Non-pigmented ciliary epithelial cell (primary cell): ENCODE measurements at regions not wholly inside any gene's neighbourhood (a gene's known extent, or its start where the extent isn't known, plus 50 kb on each side); places are given as distances from the start of the nearest gene placed in this dataset.

Experiments used
- DNase-seq: peaks from one replicate; pipeline ENCODE4 v3.0.0-alpha.2; 2010; ENCODE audit warnings: low read depth

DNA sequence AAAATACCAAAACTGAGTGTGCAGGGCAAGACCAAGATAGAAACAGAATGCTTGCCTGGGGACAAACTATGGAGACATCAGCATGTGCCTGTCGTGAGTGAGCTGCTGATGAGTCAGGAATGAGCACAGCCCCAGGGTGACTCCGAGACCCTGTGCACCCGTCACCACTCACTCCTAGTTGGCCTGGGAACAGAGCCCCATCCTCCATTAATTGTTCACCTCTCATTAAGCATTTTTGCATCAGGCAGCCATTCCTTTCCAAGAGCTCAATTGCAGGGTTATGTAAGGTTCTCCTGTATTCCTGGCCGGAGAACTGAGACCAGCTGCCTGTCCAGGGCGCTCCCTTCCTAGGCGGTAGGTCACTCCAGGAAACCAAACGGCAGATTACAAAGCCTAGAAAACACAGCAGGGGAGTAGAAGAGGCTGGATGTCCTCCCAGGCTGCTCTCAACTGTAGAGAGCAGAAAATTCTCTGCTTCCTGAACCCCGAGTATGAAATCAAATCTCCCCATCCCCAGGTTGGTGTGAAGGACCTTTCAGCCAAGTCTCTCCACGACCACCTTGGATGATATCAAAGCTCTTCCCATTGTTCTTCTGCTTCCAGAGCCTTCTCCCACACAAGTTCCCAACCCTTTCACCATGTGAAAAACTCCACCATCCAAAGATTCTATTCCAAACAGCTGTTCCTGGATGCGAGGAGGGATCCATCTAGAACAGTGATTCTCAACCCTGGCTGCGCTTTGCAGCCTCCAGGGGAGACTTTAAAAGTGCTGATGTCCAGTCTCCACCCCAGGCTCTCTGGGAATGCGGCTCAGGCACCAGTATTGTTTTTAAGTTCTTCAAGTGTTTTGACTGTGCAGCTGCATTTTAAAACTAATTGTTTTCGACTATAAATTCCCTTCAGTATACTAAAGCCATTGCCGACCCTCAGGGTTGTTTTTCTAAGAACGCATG, 532.6 kb upstream of the JARID2 start:
- no peak for DNase-seq

- no peak for DNase-seq
These were observed 531.8 kb upstream of the JARID2 start for GRCh38 chr6:14713966-14714631.

DNA sequence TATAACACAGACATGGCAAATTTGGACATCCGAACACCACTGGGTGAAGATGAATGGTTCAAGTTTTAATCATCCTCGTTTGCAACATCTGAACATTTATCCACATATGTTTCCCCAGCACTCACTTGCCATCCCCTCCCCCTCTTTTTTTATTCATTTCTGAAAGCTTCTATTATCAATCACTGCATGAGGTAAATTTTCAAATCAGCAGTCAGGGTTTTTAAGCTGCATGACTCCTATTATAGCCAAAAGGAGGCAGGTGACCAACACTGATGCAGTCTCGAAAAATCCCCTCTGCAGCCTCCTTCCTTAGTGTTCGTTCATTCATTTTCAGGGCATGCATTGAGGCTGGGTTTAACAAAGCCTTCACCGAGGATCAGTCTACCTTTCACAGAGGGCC, 530.8 kb upstream of the JARID2 start:
- no peak for DNase-seq

- no peak for DNase-seq
These were observed 529.2 kb upstream of the JARID2 start for GRCh38 chr6:14716499-14717146.

DNA sequence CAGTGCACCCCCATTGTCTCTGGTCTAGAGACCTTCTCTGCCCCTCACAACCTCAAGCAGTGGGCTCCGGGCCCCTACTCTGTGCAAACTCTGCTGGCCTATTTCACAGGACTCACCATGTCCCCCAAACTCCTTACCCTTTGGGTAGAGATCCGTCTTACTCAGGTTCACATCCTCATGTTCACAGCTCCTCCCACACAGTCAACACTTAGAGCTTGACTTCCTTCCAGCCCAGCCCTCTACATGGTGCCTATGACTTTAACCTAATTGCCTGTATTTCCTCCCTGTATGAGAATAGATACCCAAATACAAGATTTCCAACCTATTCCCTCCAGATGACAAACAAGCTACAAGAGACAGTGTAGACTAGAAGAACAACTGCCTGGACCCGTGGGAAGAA, 528.6 kb upstream of the JARID2 start:
- DNase-seq: no peak

DNA sequence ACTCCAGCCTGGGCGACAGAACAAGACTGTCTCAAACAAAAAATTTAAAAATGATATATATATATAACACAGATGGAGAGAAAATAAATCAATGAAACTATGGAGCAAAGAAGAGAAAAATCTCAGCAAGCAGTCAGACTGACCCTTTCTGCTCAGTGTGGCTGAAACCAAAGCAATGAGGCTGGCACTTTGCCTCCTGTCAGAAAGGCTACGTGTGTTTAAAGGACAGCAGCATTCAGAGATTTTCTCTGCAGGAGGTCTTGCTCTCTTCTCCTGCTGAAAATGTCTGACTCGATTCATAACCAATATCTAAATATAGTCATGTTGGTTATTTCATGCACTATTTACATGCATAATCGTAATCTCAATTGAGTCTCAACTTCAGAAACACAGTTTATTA, 527.0 kb upstream of the JARID2 start:
- no peak for DNase-seq

- DNase-seq: no peak
These were observed 526.6 kb upstream of the JARID2 start for GRCh38 chr6:14719270-14719669.

GRCh38 chr6:14720411-14721102, 525.3 kb upstream of the JARID2 start:
- DNase-seq: no peak

DNA sequence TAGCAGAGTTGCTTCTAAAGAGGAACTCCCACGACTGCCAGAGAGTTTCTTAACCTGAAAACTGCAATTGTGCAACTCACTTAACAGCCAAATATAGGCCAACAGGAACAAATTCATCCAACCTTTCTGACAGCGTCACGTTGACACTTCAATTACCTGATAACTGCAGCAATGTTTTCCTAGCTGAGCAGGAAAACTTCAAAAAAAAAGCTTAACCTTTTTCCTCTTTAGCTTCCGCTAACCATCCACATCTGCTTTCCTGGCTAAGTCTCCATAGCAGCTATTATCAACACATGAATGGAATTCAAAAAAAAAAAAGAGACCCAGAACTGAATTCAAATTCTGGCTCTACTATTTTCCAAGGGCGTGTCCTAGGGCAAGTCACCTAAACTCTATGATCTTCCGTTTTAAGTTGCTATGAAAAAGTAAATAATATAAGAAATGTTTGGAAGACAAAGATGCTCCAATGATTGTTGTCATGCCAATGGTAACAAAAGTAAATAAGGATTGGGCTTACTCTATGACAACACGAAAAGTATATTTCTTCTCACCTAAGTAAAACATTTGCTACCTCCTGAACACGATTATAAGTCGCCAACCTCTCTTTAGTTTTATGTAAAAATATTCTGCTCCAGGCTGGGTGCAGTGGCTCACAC, 524.6 kb upstream of the JARID2 start:
- no peak for DNase-seq

GRCh38 chr6:14722001-14722562, 523.8 kb upstream of the JARID2 start:
- DNase-seq: no peak

- no peak for DNase-seq
These were observed 523.2 kb upstream of the JARID2 start for GRCh38 chr6:14722704-14723103.

DNA sequence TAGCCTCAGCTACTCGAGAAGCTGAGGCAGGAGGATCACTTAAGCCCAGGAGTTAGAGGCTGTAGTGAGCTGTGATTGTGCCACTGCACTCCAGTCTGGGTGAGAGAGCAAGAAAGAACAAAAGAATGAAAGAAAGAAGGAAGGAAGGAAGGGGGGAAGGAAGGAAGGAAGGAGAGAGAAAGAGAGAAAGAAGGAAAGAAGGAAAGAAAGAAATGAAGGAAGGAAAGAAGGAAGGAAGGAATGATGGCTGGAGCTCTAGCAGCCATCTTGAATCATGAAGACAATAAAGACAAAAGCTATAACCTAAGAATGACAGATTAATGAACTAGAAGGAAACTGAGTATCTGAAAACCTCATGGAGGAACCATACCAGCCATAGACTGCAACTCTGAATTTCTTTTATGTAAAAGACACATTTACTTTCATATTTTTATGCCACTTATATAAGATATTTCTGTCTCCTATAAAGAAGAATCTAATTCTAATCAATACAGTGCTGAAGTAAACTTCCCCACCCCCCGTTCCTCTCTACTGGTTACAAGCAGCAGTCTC, 522.3 kb upstream of the JARID2 start:
- no peak for DNase-seq

DNA sequence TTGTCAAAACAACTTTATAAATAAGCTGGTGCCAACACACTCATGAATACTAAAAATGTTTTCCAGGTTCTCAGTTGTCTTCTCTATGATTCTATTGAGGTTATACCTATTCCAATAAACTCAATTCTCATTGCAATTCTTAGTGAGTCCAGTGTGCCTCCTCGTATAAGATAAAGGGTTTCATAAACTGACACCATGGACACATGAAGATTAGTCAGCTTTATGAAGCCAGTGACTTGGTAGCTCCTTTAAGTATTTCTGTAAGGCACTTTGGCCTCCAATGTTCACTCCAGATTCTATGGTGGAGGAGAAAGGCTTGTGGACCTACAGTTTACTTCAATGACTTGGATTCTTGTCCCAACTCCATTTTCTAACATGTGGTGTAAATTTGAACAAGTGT, 521.3 kb upstream of the JARID2 start:
- no peak for DNase-seq

GRCh38 chr6:14726816-14727493, 518.9 kb upstream of the JARID2 start:
- DNase-seq: no peak

- DNase-seq: no peak
These were observed 518.1 kb upstream of the JARID2 start for GRCh38 chr6:14727494-14728395.

- DNase-seq: no peak
These were observed 517.4 kb upstream of the JARID2 start for GRCh38 chr6:14728396-14729024.

GRCh38 chr6:14729129-14729871, 516.6 kb upstream of the JARID2 start:
- DNase-seq: no peak

GRCh38 chr6:14730654-14731053, 515.2 kb upstream of the JARID2 start:
- no peak for DNase-seq
